GM21717 (cell line): ENCODE measurements at regions not wholly inside any gene's neighbourhood (a gene's known extent, or its start where the extent isn't known, plus 50 kb on each side); places are given as distances from the start of the nearest gene placed in this dataset.

Experiments used
- ATAC-seq: cut with Tn5 transposase; IDR thresholded peaks from one replicate; pipeline ENCODE4 v1.9.1; 2021; ENCODE audit warnings: mild to moderate bottlenecking, moderate library complexity; ENCODE audit not compliant: unreplicated experiment

DNA sequence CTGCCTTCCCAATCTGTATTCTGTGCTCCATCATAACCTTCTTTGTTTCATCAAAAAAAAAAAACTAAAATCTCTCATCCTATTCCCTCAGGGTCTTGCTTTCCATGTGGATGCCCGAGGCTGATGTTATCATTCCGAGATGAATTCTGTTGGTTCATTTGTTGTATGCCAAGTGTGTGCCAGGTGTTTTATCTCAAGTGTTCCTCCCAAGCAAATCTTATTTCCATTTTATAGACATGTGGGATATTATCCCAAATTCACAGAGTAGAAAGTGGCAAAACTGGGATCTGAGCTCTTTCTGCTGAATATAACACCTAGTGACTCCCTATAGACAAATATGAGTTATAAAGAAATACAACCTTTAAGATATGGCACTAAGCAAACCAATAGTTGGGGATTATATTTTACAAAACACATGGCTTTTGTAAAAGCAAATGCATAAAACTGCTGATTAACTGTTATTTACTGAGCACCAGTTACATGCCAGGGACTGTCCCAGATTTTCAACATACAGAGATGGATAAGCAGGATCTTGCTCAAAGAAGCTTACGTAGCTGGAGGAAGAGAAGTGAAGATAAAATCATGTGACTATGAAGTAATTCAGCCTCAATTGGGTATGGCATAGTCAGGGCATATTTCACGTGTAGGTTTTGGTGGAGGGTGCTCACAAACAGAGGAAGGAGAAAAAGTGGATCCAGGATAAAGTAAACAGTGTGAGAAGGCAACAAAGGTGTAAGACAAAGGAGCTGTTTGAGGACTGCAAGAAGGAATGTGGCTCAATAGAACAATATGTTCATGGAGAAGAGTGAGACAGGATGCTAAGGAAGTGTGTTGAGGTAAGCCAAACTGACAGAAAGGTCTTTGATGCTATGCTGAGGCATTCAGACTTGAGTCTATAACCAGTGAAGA lies 143.3 kb upstream of the ADAMTSL1 start:
- no peak for ATAC-seq

DNA sequence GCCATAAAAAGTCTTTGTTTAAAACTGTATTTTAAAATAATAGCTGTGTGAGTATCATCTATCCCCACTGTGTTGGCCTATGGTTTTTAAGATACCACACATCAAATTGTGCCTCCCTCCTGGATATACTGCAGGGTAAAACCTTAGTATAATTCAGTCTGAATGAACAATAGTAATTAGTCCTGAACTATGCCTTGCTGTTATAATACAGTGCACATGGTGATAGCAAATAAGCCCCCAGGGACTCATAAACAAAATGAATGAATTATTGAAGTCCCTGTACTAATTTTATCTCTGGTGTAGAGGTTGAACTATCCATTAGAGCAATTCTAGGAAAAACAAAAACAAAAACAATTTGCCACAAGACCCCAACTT lies 142.7 kb upstream of the ADAMTSL1 start:
- ATAC-seq, result no peak

- ATAC-seq, result no peak
These were observed 142.1 kb upstream of the ADAMTSL1 start for GRCh38 chr9:18331808-18332209.

DNA sequence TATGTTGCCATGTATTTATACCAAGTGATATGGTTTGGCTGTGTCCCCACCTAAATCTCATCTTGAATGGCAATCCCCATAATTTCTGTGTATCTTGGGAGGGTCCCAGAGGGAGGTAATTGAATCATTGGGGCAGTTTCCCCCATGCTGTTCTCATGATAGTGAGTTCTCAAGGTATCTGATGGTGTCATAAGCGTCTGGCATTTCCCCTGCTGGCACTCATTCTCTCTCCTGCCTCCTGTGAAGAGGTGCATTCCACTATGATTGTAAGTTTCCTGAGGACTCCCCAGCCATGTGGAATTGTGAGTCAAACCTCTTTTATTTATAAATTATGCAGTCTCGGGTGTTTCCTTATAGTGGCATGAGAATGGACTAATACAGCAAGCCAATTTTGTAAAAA lies 140.8 kb upstream of the ADAMTSL1 start:
- no peak for ATAC-seq

DNA sequence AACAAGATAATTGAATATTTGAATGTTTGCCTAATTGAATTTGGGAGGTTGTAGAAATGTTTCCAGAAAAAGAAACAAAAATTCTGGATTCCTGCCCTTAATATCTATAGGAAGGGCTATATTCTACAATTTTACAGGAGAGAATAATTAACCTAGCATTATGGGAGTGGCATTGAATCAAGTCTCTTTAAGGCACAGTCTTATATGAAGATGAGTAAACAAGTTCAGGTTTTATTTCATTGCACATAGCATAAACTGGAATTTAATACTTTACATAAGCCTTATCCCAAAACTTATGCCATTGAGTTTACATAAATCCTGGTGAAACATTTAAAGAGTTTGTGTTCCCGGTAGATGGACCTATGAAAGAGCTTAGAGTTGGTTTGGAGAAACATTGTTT lies 138.1 kb upstream of the ADAMTSL1 start:
- ATAC-seq, result no peak

GRCh38 chr9:18338042-18338441 lies 135.9 kb upstream of the ADAMTSL1 start:
- ATAC-seq, result no peak

- ATAC-seq, result no peak
These were observed 130.2 kb upstream of the ADAMTSL1 start for GRCh38 chr9:18343784-18344183.

GRCh38 chr9:18346745-18347144 lies 127.2 kb upstream of the ADAMTSL1 start:
- no peak for ATAC-seq

- no peak for ATAC-seq
These were observed 126.4 kb upstream of the ADAMTSL1 start for GRCh38 chr9:18347386-18348082.

- ATAC-seq, result no peak
These were observed 125.9 kb upstream of the ADAMTSL1 start for GRCh38 chr9:18348083-18348475.

- ATAC-seq, result no peak
These were observed 124.4 kb upstream of the ADAMTSL1 start for GRCh38 chr9:18349530-18349929.

DNA sequence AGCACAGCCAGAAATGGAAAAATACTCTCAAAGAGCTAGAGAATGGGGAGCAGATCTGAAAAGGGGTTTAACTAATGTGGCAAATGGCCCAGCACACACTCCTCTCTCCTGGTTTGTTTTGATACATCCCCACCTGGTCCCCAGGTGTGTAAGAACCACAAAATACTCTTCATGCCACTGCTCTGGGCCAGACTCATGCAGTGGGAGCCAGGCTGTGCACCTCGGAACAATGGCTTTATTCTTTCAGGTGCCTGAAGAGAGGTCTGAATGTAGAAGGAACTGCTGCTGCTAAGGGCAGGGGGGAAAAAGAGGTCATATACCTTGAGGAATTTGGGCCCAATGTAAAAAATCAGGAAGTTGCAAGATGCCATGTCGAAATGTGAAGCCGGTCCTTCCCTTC lies 123.9 kb upstream of the ADAMTSL1 start:
- ATAC-seq, result no peak

DNA sequence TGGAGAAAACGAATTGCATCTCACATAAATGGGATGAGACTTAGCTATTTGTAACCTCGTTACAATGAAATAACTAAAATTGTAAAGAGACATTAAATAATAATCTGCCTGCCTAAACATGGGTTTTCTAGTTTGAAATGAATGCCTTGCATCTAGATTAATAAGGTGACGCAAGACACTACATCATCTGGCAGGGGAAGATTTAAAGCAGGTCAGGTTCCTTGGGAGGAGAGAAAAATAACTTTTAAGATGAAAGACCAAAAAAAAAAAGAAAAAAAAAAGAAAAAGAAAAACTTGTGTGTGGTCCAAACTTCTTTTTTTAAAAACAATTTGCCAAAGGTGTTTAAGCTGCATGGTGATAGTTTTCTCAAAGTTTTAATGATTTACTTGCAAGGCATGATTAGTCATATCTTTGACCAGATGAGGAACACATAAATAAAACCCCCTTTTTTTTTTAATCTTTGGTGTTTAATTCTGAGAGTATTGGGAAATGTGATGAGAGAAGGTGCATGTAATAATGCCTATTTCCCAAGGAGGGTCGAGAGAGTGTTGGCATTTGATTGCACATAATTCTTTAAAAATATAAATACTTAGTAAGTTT lies 122.9 kb upstream of the ADAMTSL1 start:
- ATAC-seq, result no peak

GRCh38 chr9:18352711-18353110 lies 121.2 kb upstream of the ADAMTSL1 start:
- no peak for ATAC-seq

GRCh38 chr9:18353473-18353872 lies 120.5 kb upstream of the ADAMTSL1 start:
- no peak for ATAC-seq

GRCh38 chr9:18357321-18357720 lies 116.6 kb upstream of the ADAMTSL1 start:
- ATAC-seq, result no peak

DNA sequence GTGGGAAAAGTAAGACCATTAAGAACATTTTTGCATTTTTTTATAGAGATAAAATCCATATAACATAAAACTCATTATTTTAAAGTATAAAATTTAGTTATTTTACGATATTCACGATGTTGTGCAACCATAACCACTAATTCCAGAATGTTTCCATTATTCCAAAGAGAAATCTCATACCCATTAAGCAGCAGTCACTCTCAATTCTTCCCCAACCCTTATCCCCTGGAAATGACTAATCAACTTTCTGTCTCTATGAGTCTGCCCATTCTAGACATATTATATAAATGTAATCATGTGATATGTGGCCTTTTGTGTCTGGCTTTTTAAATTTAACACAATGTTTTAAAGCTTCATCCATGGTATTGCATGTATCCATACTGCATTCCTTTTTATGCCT lies 115.6 kb upstream of the ADAMTSL1 start:
- no peak for ATAC-seq

DNA sequence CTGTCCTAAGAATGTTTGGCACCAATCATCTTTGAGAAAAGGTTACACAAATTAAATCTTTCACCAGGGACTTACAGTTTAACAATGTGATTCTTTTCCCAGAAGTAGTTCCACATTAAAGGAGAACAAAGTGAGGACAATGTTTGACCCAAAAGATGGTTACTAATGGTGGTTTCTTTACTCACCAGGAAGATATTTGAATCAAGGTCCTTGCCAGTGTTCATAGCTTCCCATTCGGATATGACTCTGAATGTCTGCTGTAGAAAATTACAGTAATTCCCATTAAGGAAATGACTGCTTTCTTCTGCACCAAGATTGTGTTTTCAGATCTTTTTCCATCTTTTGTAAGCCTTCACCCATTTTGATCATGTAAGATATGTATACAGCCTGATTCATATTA lies 114.6 kb upstream of the ADAMTSL1 start:
- no peak for ATAC-seq

DNA sequence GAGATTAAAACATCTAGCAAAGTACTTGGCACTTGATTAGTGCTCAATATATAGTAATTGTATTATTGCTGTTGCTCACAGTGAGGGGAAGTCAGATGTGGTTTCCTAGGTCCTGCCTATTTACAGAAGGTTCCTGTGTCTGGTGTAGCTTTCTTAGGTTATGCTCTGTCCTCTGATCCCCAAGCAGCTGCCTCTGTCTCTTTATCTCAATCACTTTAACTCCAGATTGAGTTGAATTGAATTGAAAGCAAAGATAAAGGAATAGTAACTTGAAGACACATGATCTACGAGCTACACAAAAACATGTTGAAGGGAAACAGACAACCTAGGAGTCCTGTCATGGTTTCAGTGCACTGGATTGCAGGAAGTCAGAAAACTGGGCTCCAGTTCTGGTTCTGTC lies 113.9 kb upstream of the ADAMTSL1 start:
- ATAC-seq, result no peak

DNA sequence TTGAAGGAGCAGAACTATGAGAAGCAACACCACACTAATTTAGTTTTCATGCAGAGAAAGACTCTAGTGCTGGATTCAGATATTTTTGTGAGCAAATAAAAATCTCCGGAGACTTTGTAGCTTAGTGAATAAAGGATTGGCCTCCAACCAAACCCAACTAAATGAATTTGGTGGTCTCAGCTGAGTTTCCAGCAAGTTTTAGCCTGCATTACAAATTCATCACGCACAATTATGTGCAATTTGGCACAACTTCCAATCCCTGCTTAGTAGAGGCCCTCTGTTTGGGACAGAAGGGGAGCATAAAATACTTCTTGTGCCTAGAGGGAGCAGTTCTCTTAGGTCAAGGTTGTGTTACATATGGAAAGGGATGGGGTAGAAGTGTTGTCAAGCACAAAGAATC lies 112.3 kb upstream of the ADAMTSL1 start:
- ATAC-seq, result no peak

DNA sequence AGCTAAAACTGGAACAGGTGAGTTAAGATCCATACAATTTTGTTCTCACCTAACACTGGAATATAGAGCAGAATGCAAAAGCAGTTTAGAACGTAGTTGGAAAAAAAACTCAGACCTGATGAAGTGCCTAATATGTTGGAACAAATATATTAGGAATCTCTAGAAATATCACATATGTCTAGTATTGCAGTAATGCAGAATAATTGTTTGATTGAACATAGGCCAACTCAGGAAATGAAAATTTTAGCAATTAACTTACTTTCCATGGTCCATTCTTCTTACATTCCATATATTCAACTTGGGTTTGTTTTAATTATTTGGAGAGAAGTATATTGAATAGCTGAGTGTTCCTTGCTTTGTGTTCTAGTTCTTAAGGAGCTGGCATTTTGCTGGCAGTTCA lies 111.8 kb upstream of the ADAMTSL1 start:
- ATAC-seq, result no peak
